GM18907 (cell line): ENCODE measurements at regions not wholly inside any gene's neighbourhood (a gene's known extent, or its start where the extent isn't known, plus 50 kb on each side); places are given as distances from the start of the nearest gene placed in this dataset.

Experiments
- ATAC-seq: cut with Tn5 transposase; IDR thresholded peaks from one replicate; pipeline ENCODE4 v1.9.1; 2021; ENCODE audit warnings: mild to moderate bottlenecking, moderate library complexity; ENCODE audit not compliant: unreplicated experiment

DNA sequence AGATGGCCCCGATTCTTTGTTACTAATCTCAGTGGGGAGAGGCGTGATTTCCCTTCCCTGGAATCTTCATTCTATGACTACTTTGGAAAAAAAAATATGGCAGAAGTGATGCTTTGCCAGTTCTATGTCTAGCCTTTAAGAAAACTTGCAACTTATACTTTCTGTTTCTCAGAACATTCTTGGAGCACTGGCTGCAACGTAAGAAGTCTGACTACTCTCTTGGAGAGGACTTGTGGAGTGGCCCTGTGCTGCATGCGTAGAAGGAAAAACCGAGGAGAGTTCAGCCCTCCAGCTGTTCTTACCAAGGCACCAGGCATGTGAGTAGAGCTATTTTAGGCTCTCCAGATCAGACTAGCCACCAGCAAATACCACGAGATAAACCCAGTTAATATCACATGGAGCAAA lies 77.6 kb upstream of the STXBP5 start:
- ATAC-seq: no peak

DNA sequence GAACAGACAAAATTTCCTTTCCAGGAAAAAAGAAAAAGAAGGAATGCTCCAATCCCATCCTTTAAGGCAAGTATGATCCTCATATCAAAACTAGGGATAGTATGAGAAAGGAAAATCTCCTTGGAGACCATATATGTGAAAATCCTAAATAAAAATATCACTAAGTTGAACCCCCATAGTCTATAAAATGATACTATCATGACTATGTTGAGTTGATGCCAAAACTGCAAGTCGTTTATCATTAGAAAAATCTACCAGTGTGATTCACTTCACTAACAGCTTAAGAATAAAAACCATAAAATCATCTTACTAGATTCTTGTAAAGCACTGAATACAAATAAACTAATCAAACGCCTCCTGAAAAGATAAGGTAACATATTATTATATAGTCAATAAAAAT lies 76.6 kb upstream of the STXBP5 start:
- ATAC-seq: no peak

DNA sequence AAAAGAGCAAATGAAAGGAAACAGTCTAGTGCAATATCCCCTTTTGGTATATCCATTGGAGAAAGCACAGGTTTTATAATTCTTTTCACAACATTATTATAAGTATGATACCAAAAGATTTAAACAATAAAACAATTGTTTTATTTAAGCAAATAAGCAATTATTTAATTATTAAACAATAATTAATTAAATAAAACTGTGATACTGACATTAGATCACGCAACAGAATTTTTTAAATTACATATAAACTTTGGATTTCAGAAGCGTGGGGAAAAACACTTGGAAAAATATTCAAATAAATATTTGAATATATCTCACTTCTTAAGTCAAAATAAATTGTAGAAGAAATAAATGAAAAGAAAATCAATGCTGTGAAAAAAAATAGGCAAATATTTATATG lies 76.2 kb upstream of the STXBP5 start:
- no peak for ATAC-seq

DNA sequence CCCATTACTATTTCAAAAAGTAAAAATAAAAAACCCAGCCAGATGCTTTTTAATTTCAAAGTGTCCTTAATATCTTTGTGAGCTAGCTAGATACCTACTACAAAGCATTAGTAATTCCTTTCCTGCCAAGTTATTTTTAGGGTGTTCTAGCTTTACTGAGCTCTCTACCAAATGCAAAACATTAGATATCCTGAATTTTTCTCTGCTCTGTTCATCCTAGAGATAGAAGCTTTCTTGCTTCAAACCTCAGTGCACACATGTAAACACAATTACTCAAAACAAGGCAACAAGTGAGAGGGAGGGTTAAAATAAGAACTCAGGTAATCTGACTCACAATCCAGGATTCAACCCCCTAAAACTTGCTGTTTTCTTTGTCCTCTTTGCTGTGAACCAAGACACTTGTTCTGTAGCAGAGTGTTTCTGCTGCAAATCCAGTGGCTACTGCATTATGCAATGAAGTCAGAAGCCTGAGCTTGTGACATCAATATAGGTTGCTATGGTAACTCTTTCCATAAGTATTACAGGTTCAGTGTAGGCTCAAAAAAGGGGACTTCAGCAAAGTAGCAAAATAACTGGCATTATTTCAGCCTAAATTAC lies 72.6 kb upstream of the STXBP5 start:
- ATAC-seq: no peak

DNA sequence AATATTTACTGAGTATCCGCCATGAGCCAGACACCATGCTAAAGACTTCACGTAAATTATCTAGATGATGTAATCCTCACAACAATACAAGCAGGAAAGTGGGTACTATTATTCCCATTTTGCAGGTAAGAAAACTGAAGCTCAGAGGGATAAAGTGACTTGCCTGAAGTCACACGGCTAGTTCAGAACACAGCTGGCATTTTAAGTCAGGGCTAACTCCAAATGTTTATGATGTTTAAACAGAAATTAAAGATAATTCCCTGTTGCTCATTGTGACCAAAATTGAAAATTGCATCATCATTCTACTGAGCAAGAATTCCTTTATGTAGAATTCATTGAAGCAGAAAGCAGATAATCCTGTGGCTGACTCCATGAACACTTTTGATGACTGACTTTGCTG lies 71.3 kb upstream of the STXBP5 start:
- ATAC-seq: no peak

DNA sequence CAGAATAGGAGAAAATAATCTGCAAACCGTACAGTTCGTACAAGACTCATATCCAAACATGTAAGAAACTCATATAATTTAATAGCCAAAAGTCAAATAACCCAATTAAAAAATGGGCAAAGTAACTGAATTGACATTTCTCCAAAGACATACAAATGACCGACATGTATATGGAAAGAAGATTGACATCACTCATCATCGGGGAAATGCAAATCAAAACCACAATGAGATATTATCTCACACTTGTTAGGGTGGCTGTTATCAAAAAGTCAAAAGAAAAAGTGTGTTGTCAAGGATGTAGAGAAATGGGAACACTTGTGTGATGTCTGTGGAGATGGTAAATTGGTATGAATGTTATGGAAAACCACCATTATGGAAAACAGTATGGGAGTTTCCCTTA lies 70.5 kb upstream of the STXBP5 start:
- no peak for ATAC-seq

DNA sequence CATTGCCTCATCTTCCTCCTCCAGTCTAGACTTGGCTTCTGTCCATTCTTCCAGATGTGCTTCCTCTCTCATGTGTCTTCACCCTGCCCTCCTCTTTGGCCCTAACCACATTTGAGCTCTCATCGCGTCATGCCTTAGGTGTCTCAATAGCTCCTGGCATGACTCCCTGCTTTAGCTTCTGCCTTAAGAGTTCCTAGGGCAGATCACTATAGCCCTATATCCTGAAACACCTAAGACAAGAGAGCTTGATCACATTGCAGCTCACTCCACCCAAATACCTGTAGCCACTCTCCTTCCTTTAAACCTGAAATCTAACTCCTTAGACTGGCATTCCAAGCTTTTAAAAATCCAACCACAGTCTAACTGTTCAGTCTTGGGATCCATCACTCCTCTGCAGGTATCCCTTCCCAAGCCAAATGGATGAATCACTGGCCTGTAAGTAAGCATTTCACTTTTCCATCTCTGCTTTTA lies 69.0 kb upstream of the STXBP5 start:
- ATAC-seq: no peak

DNA sequence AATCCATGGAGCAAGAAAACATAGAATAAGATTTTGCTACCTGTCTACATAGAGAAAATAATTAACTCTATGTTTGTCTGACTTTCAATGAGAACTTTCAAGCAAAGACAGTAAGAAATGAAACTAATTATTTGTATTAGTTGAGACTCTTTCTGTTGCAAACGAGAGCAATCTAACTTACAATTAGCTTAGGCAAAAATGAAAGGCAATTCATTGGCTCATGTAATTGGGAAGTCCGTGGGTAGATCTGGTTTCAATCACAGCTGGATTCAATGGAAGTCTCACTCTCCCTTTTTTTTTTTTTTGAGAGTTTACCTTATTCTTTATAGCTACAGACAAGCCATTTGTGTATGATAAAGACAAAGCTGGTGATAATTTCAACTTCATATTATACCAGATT lies 68.2 kb upstream of the STXBP5 start:
- no peak for ATAC-seq

DNA sequence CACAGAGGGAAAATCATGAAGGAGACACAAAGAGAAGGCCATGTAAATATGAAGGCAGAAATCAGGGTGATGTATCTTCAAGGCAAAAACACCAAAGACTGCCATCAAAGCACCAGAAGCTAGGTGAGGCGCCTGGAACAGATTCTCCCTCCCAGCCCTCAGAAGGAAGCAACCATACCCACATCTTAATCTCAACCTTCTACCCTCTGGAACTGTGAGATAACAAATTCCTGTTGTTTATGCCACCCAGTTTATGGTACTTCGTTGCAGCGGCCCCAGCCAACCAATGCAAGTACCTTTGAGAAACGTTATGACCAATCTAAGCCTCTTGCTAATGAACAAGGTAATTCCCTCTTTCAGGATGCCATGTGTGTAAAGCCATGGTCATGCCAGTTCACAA lies 66.2 kb upstream of the STXBP5 start:
- no peak for ATAC-seq

DNA sequence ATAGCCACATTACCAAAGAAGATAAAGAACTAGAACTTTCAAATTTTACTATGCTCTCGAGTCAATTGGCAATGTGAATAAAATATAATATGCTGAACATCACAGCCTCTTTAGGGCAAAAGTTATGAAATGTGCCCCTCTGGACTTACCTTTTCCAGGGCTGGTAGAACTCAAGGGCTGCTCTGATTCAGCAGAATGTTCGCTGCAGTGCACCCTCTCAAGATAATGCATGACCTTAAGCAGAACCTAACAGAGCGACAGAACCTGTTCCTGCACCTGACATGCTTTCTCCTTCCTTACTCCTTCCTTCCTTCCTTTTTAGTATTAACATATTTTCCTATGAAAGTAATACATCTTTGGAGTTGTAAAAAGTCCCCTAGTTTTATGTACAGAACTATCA lies 65.4 kb upstream of the STXBP5 start:
- no peak for ATAC-seq

DNA sequence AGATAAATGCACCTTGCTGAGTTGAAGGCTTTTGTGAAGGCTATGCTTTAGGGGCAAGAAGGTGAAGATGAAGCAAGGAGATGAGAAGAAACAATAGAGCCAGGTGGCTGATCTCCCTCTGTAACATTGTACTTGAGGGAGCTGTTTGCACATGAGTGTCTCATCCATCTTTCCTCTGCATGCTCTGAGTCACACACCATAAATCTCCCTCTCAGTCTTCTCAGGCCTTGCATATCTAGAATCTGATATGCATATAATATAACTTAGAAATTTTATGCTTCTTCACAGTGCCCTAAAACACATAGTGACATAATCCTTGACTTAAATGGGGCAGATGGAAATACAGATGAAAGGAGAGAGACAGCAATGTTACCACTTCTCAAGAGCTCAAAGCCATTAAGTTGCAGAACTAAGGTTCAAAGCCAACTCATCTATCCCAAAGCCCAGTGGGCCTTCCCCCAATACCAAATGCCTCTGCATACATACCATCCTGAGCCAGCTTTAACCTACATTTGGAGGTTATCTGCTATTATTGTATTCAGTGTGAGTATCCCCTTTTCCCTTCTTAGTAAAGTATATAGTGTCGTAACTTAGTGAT lies 62.4 kb upstream of the STXBP5 start:
- no peak for ATAC-seq

DNA sequence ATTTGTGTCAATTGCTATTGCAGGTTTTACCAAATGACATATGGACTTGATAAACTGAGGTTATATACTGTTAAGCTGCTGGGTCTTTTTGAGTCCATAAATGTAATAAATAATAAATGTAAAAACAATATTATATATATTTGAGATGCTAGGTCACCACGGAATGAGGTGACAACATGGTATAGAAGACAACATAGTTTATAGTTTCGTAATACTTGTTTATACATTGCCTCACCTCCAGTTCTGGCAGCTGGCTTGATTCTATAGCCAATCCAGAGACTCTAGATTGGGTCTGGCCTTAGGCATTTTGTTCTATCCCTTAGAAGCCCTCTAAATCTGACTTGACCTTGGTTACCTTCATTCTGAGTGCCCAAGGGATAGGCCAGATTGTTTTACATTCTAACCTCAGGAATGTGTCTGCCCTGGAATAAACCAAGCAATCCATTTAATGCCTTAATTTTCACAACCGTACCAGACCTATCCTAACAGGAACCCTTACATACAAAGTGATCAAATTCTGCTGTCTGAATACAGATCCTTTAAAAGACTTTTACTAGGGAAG lies 61.5 kb upstream of the STXBP5 start:
- no peak for ATAC-seq

DNA sequence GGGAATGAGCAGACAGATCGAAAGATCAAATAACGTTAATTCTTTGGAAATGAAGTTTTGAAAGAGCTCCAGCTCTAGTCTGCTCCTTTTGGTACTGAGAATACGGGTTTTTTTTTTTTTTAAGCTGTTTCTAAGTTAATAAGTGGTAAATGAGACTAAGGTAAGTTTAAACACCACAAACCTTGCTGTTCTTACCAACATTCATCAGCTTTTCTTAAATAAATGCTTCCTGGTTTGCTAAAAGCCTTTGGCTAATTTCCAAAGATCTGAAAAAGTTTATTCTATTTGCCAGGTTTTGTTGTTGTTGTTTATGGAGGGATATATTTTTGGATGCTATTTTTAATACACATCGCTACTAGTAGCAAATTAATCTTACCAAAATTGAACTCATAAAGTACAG lies 55.1 kb upstream of the STXBP5 start:
- ATAC-seq: no peak

DNA sequence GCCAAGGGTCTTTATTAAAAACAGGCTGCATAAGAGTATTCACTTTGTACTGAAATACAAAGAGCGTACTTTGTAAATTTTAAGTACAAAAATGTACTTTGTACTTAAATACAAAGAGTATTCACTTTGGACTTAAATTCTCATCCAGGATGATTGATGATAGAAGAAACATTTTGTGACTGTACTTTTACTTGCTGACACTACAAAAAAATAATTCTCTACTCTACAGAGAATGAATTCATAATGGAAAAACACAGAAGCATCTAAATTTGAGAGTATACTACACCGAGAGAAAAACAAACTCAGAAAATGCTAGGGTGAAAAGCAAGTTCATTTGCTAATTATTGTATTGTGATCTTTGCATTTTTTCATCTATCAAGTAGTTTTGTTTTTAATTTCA lies 54.4 kb upstream of the STXBP5 start:
- ATAC-seq: no peak

DNA sequence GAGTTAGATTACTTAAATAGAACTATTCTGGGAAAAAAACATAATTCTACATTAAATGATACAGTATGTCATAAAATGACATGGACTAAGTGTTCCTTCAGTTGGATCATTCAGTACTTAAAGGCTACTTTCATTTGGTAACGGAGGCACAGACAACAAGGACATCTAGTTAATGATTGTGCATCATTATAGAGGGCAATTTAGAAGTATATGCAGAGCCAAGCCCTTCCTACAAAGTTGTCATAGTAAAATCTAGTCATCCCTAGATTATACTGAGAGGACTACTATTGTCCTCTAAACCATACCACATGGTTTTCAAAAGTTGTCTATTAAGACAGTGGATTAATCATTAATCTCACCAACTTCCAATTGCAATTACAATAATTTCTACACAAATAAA lies 53.9 kb upstream of the STXBP5 start:
- ATAC-seq: no peak
